Fibroblast of villous mesenchyme (primary cell): ENCODE measurements at regions not wholly inside any gene's neighbourhood (a gene's known extent, or its start where the extent isn't known, plus 50 kb on each side); places are given as distances from the start of the nearest gene placed in this dataset.

ENCODE experiments used
- DNase-seq: peaks from one replicate; pipeline ENCODE4 v3.0.0-alpha.2; 2010; ENCODE audit warnings: low read depth
- H3K4me3 ChIP-seq: 2 replicates; pipeline ENCODE4 v1.5.1; 2011; ENCODE audit warnings: low read depth, mild to moderate bottlenecking, low read length
- CTCF ChIP-seq: IDR thresholded peaks from 2 replicates; pipeline ENCODE4 v1.5.1; 2012; ENCODE audit warnings: low read depth, mild to moderate bottlenecking, low read length; ENCODE audit not compliant: insufficient read depth

GRCh38 chr19:27762933-27763332 is 1450.0 kb downstream of the UQCRFS1 start:
- no peak for TF ChIP-seq CTCF
- no peak overlapping the region for H3K4me3 ChIP-seq
- no peak for DNase-seq

GRCh38 chr19:27759896-27760295 is 1453.1 kb downstream of the UQCRFS1 start:
- no peak for DNase-seq
- TF ChIP-seq CTCF, result no peak
- H3K4me3 ChIP-seq, result no peak overlapping the region

- DNase-seq, result no peak
Measured at GRCh38 chr19:27758626-27759505, 1454.1 kb downstream of the UQCRFS1 start.

GRCh38 chr19:27754700-27755099 is 1458.3 kb downstream of the UQCRFS1 start:
- TF ChIP-seq CTCF, result no peak
- DNase-seq, result no peak

More at GRCh38 chr19:27758626-27759505, 1454.1 kb downstream of the UQCRFS1 start:
- TF ChIP-seq CTCF, result no peak
- no peak overlapping the region for H3K4me3 ChIP-seq

GRCh38 chr19:27753622-27754021 is 1459.3 kb downstream of the UQCRFS1 start:
- TF ChIP-seq CTCF, result no peak
- DNase-seq, result no peak
- no peak overlapping the region for H3K4me3 ChIP-seq

More at GRCh38 chr19:27754700-27755099, 1458.3 kb downstream of the UQCRFS1 start:
- H3K4me3 ChIP-seq, result no peak overlapping the region

GRCh38 chr19:27752530-27753184 is 1460.3 kb downstream of the UQCRFS1 start:
- H3K4me3 ChIP-seq, result no peak overlapping the region
- no peak for TF ChIP-seq CTCF
- DNase-seq, result no peak
